ENCODE measurements at regions not wholly inside any gene's neighbourhood (a gene's known extent, or its start where the extent isn't known, plus 50 kb on each side); places are given as distances from the start of the nearest gene placed in this dataset.
"Not testable (repeated sequence)": the region's sequence is repeated elsewhere in the genome, so short reads cannot be mapped to it uniquely, and the experiment has no call there.

GRCh38 chr4:123676890-123677229 lies 280.3 kb downstream of the SPRY1 start:
- H3K27ac ChIP-seq: no peak overlapping the region
- TF ChIP-seq EZH2 (IDR thresholded peaks at IDR 0.05; ENCODE audit: insufficient read depth, poor library complexity, severe bottlenecking): no peak
- TF ChIP-seq EZH2phosphoT487 (IDR thresholded peaks at IDR 0.05; ENCODE audit: insufficient read depth, low read depth): no peak
- H3K9me2 ChIP-seq (ENCODE audit: insufficient read depth): no peaks in the 10 kb centered on the region
- H3K4me2 ChIP-seq (ENCODE audit: unreplicated experiment): no peak overlapping the region
- no peaks in the 10 kb centered on the region for H3K27me3 ChIP-seq (replicated peaks; ENCODE audit: insufficient read depth)
- H3K36me3 ChIP-seq (ENCODE audit: low read depth): no peaks in the 10 kb centered on the region
- H2AFZ ChIP-seq: no peak overlapping the region
- no peaks in the 10 kb centered on the region for H3K9me3 ChIP-seq (ENCODE audit: low read depth)
- no peak overlapping the region for H3K4me3 ChIP-seq
- H3K9ac ChIP-seq: no peak overlapping the region
- in situ Hi-C loops (cut with MboI): no loop called here
- H4K20me1 ChIP-seq (ENCODE audit: insufficient read depth): no peaks in the 10 kb centered on the region
- H3K4me1 ChIP-seq (ENCODE audit: insufficient read depth): peaks cover 22% of the 10 kb centered on the region
- peaks cover 17% of the 10 kb centered on the region for H3F3A ChIP-seq (ENCODE audit: insufficient read depth)
- WGBS, 2 experiments (ENCODE audit: low coverage in 1 of 2, low lambda C conversion rate in 2 of 2, missing lambda C conversion rate in 2 of 2): 92 to 94% methylated on average over 7 of the region's 7 CpGs
- H3K79me2 ChIP-seq (ENCODE audit: insufficient read depth): no peaks in the 10 kb centered on the region
- DNase-seq: no peak

GRCh38 chr4:123682931-123683330 lies 286.3 kb downstream of the SPRY1 start:
- in situ Hi-C loops (cut with MboI): no loop called here
- Histone ChIP-seq H3K79me2 (ENCODE audit: insufficient read depth) (no peaks in the 10 kb centered on the region), H3K36me3 (ENCODE audit: low read depth) (no peaks in the 10 kb centered on the region), H3K4me1 (ENCODE audit: insufficient read depth) (no peaks in the 10 kb centered on the region), H3K9ac (no peak overlapping the region), H2AFZ (no peak overlapping the region), H4K20me1 (ENCODE audit: insufficient read depth) (no peaks in the 10 kb centered on the region), H3K9me3 (ENCODE audit: low read depth) (no peaks in the 10 kb centered on the region), H3K4me3 (no peak overlapping the region), H3K27me3 (replicated peaks; ENCODE audit: insufficient read depth) (no peaks in the 10 kb centered on the region), H3K9me2 (ENCODE audit: insufficient read depth) (no peaks in the 10 kb centered on the region), H3K4me2 (ENCODE audit: unreplicated experiment) (no peak overlapping the region), H3K27ac (no peak overlapping the region), H3F3A (ENCODE audit: insufficient read depth) (no peaks in the 10 kb centered on the region)
- no peak for TF ChIP-seq EZH2 (IDR thresholded peaks at IDR 0.05; ENCODE audit: insufficient read depth, poor library complexity, severe bottlenecking)
- no peak for TF ChIP-seq EZH2phosphoT487 (IDR thresholded peaks at IDR 0.05; ENCODE audit: insufficient read depth, low read depth)
- DNase-seq: no peak
- WGBS, 2 experiments (ENCODE audit: low coverage in 1 of 2, low lambda C conversion rate in 2 of 2, missing lambda C conversion rate in 2 of 2): 47 to 53% methylated on average over 2 of the region's 2 CpGs

GRCh38 chr4:123684937-123685336 lies 288.3 kb downstream of the SPRY1 start:
- H2AFZ ChIP-seq; H3K27me3 ChIP-seq (replicated peaks; ENCODE audit: insufficient read depth); H3K9ac ChIP-seq; H3K4me2 ChIP-seq (ENCODE audit: unreplicated experiment); H3K79me2 ChIP-seq (ENCODE audit: insufficient read depth); H4K20me1 ChIP-seq (ENCODE audit: insufficient read depth); in situ Hi-C loops (cut with MboI); H3K4me1 ChIP-seq (ENCODE audit: insufficient read depth); H3K9me2 ChIP-seq (ENCODE audit: insufficient read depth); H3F3A ChIP-seq (ENCODE audit: insufficient read depth); H3K36me3 ChIP-seq (ENCODE audit: low read depth); H3K9me3 ChIP-seq (ENCODE audit: low read depth); H3K27ac ChIP-seq; H3K4me3 ChIP-seq; DNase-seq: not testable (repeated sequence)
- WGBS, 2 experiments (ENCODE audit: low coverage in 1 of 2, low lambda C conversion rate in 2 of 2, missing lambda C conversion rate in 2 of 2): 92 to 96% methylated on average over 11 to 20 of the region's 26 CpGs

- peaks cover 15% of the 10 kb centered on the region for H3K4me1 ChIP-seq (ENCODE audit: insufficient read depth)
- H3K79me2 ChIP-seq (ENCODE audit: insufficient read depth); H3K9me2 ChIP-seq (ENCODE audit: insufficient read depth); H3K4me3 ChIP-seq; H4K20me1 ChIP-seq (ENCODE audit: insufficient read depth); H3K9ac ChIP-seq; H3K27ac ChIP-seq; DNase-seq; H3K36me3 ChIP-seq (ENCODE audit: low read depth); in situ Hi-C loops (cut with MboI); H3K9me3 ChIP-seq (ENCODE audit: low read depth); H3K27me3 ChIP-seq (replicated peaks; ENCODE audit: insufficient read depth); H2AFZ ChIP-seq; H3K4me2 ChIP-seq (ENCODE audit: unreplicated experiment): not testable (repeated sequence)
- WGBS, 2 experiments (ENCODE audit: low coverage in 1 of 2, low lambda C conversion rate in 2 of 2, missing lambda C conversion rate in 2 of 2): 93 to 95% methylated on average over 2 of the region's 2 CpGs
- H3F3A ChIP-seq (ENCODE audit: insufficient read depth): peaks cover 15% of the 10 kb centered on the region
Measured at GRCh38 chr4:123695531-123695930, 298.9 kb downstream of the SPRY1 start.

- Histone ChIP-seq H3K27me3 (replicated peaks; ENCODE audit: insufficient read depth) (no peaks in the 10 kb centered on the region), H3K4me3 (no peak overlapping the region), H4K20me1 (ENCODE audit: insufficient read depth) (no peaks in the 10 kb centered on the region), H3K9me2 (ENCODE audit: insufficient read depth) (no peaks in the 10 kb centered on the region), H3K4me2 (ENCODE audit: unreplicated experiment) (no peak overlapping the region), H3K4me1 (ENCODE audit: insufficient read depth) (peaks cover 26% of the 10 kb centered on the region), H3K27ac (no peak overlapping the region), H3K36me3 (ENCODE audit: low read depth) (no peaks in the 10 kb centered on the region), H3K9me3 (ENCODE audit: low read depth) (no peaks in the 10 kb centered on the region), H2AFZ (no peak overlapping the region), H3K79me2 (ENCODE audit: insufficient read depth) (no peaks in the 10 kb centered on the region), H3F3A (ENCODE audit: insufficient read depth) (peaks cover 26% of the 10 kb centered on the region), H3K9ac (no peak overlapping the region)
- in situ Hi-C loops (cut with MboI): no loop called here
- 71 to 84% methylated on average over 2 of the region's 2 CpGs for WGBS, 2 experiments (ENCODE audit: low coverage in 1 of 2, low lambda C conversion rate in 2 of 2, missing lambda C conversion rate in 2 of 2)
- no peak for DNase-seq
- no peak for TF ChIP-seq EZH2phosphoT487 (IDR thresholded peaks at IDR 0.05; ENCODE audit: insufficient read depth, low read depth)
- no peak for TF ChIP-seq EZH2 (IDR thresholded peaks at IDR 0.05; ENCODE audit: insufficient read depth, poor library complexity, severe bottlenecking)
Measured at GRCh38 chr4:123696687-123697086, 300.1 kb downstream of the SPRY1 start.
